ENCODE measurements at regions not wholly inside any gene's neighbourhood (a gene's known extent, or its start where the extent isn't known, plus 50 kb on each side); places are given as distances from the start of the nearest gene placed in this dataset.

- TF ChIP-seq MAZ (IDR thresholded peaks at IDR 0.05; ENCODE audit: borderline replicate concordance, low read depth, low read length): no peak
- TF ChIP-seq MAZ (CRISPR knock-in tag; IDR thresholded peaks at IDR 0.05; ENCODE audit: low read depth): no peak
- no peak for TF ChIP-seq TRIM24 (CRISPR knock-in tag; IDR thresholded peaks at IDR 0.05)
- TF ChIP-seq DNMT3B (CRISPR knock-in tag; conservative IDR thresholded peaks at IDR 0.05): no peak
- no peak for TF ChIP-seq CTCF (CRISPR knock-in tag; IDR thresholded peaks at IDR 0.05)
- TF ChIP-seq RXRA (CRISPR knock-in tag; IDR thresholded peaks at IDR 0.05): no peak
- TF ChIP-seq SMAD9 (CRISPR knock-in tag; IDR thresholded peaks at IDR 0.05): no peak
- TF ChIP-seq, protein P1, sequence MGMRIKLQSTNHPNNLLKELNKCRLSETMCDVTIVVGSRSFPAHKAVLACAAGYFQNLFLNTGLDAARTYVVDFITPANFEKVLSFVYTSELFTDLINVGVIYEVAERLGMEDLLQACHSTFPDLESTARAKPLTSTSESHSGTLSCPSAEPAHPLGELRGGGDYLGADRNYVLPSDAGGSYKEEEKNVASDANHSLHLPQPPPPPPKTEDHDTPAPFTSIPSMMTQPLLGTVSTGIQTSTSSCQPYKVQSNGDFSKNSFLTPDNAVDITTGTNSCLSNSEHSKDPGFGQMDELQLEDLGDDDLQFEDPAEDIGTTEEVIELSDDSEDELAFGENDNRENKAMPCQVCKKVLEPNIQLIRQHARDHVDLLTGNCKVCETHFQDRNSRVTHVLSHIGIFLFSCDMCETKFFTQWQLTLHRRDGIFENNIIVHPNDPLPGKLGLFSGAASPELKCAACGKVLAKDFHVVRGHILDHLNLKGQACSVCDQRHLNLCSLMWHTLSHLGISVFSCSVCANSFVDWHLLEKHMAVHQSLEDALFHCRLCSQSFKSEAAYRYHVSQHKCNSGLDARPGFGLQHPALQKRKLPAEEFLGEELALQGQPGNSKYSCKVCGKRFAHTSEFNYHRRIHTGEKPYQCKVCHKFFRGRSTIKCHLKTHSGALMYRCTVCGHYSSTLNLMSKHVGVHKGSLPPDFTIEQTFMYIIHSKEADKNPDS (CRISPR knock-in tag; IDR thresholded peaks at IDR 0.05): no peak
- TF ChIP-seq, protein P2, sequence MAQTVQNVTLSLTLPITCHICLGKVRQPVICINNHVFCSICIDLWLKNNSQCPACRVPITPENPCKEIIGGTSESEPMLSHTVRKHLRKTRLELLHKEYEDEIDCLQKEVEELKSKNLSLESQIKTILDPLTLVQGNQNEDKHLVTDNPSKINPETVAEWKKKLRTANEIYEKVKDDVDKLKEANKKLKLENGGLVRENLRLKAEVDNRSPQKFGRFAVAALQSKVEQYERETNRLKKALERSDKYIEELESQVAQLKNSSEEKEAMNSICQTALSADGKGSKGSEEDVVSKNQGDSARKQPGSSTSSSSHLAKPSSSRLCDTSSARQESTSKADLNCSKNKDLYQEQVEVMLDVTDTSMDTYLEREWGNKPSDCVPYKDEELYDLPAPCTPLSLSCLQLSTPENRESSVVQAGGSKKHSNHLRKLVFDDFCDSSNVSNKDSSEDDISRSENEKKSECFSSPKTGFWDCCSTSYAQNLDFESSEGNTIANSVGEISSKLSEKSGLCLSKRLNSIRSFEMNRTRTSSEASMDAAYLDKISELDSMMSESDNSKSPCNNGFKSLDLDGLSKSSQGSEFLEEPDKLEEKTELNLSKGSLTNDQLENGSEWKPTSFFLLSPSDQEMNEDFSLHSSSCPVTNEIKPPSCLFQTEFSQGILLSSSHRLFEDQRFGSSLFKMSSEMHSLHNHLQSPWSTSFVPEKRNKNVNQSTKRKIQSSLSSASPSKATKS (CRISPR knock-in tag; IDR thresholded peaks at IDR 0.05): no peak
Measured at GRCh38 chr12:14191612-14192011, 173.9 kb upstream of the ATF7IP start.

Data from HepG2 (cell line).